ENCODE measurements at regions not wholly inside any gene's neighbourhood (a gene's known extent, or its start where the extent isn't known, plus 50 kb on each side); places are given as distances from the start of the nearest gene placed in this dataset.

DNA sequence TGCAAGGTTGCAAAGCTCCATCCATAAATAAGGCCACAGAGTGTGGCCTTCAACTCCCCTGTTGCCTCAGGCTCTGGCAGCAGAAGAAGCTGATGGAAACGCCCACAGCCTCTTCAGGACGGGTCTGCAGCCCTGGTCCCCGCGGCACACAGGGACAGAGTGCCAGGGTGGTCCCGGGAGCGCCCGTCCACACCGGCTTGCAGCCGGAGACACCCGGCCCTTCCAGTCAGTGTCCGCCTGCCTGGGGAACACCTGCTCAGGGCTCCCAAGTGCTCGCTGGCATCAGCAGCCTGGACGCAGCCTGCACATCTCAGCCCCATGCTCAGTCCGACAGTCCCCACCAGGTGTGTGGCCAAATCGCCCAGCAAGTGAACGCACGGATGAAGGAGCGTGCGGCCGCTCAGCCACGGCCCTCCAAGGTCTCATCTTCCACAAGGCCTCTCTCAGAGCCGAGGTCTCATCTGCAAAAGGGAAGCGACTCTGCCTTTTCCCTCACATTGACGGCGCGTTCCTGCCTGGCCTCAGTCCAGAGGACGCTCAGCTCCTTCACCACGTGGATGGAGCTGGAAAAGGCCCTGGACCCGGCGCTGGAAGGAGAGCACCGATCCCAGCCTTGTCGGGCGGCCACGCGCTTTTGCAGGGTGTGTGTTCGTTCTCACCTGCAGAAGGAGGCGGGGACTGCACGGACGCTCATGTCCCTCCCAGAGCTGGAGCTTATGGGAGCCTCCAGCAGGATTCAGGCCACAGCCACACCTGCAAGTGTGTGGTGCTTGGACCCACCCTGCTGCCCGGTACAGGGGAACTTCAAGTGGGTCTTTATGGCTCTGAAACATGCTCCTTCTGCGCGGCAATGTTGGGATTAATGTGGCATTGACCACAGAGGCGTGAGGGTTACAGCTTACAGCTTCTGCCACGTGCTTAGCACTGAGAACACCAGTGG, 180.4 kb downstream of the DLL1 start:
- no peak for TF ChIP-seq EZH2 (IDR thresholded peaks at IDR 0.05; ENCODE audit: borderline replicate concordance, low read depth, low read length, poor library complexity, severe bottlenecking)
- TF ChIP-seq, protein P1, sequence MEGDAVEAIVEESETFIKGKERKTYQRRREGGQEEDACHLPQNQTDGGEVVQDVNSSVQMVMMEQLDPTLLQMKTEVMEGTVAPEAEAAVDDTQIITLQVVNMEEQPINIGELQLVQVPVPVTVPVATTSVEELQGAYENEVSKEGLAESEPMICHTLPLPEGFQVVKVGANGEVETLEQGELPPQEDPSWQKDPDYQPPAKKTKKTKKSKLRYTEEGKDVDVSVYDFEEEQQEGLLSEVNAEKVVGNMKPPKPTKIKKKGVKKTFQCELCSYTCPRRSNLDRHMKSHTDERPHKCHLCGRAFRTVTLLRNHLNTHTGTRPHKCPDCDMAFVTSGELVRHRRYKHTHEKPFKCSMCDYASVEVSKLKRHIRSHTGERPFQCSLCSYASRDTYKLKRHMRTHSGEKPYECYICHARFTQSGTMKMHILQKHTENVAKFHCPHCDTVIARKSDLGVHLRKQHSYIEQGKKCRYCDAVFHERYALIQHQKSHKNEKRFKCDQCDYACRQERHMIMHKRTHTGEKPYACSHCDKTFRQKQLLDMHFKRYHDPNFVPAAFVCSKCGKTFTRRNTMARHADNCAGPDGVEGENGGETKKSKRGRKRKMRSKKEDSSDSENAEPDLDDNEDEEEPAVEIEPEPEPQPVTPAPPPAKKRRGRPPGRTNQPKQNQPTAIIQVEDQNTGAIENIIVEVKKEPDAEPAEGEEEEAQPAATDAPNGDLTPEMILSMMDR (conservative IDR thresholded peaks at IDR 0.05; ENCODE audit: low read depth, low read length), result no peak
